H1 (cell line): ENCODE measurements at regions not wholly inside any gene's neighbourhood (a gene's known extent, or its start where the extent isn't known, plus 50 kb on each side); places are given as distances from the start of the nearest gene placed in this dataset.

Source experiments
- CTCF ChIA-PET: fragments of 300-600 bp; sonication (Branson Sonifier 250); formaldehyde crosslinking; loops from one replicate; lab custom pipeline; 2021; ENCODE audit not compliant: partially characterized antibody; lab: Charles Lee
- POLR2A ChIA-PET: fragments of 300-600 bp; sonication (Branson Sonifier 250); formaldehyde crosslinking; loops from one replicate; lab custom pipeline; 2021; ENCODE audit warnings: inconsistent platforms; ENCODE audit not compliant: partially characterized antibody; lab: Charles Lee
- DNase-seq, 2 experiments: peaks; one replicate each; pipeline versions ENCODE4 v3.0.0 to v3.0.0-alpha.2; 2010 to 2022; ENCODE audit warnings: low spot score in 2 of 2, low read depth in 1 of 2, mixed read lengths in 1 of 2
- FAIRE-seq: peaks from 2 replicates; lab custom pipeline; 2011; peaks lifted over from hg19 to GRCh38; lab: Jason Lieb, UNC
- H2AFZ ChIP-seq: 2 replicates; pipeline ENCODE4 v1.8.1; 2012; ENCODE audit warnings: low read length, inconsistent platforms
- H2AK5ac ChIP-seq: 2 replicates; pipeline ENCODE4 v1.6.1; 2013; ENCODE audit warnings: low read depth, low read length
- H2BK120ac ChIP-seq: replicated peaks from 2 replicates; pipeline ENCODE3; 2013; ENCODE audit warnings: low read depth, low read length, inconsistent platforms
- H2BK12ac ChIP-seq: 2 replicates; pipeline ENCODE4 v1.6.1; 2013; ENCODE audit warnings: low read depth, low read length
- H2BK15ac ChIP-seq: 2 replicates; pipeline ENCODE4 v1.6.1; 2013; ENCODE audit warnings: low read length
- H2BK20ac ChIP-seq: 2 replicates; pipeline ENCODE4 v1.6.1; 2013; ENCODE audit warnings: low read length
- H2BK5ac ChIP-seq: 2 replicates; pipeline ENCODE4 v1.6.1; 2013; ENCODE audit warnings: low read depth, low read length
- H3K14ac ChIP-seq: 2 replicates; pipeline ENCODE4 v1.6.1; 2013; ENCODE audit warnings: inconsistent platforms; ENCODE audit not compliant: insufficient read length
- H3K18ac ChIP-seq: 2 replicates; pipeline ENCODE4 v1.6.1; 2013; ENCODE audit warnings: low read length; ENCODE audit errors: extremely low read depth
- H3K23ac ChIP-seq: 2 replicates; pipeline ENCODE4 v1.6.1; 2013; ENCODE audit warnings: inconsistent platforms; ENCODE audit not compliant: insufficient read length
- H3K23me2 ChIP-seq: 2 replicates; pipeline ENCODE4 v1.6.1; 2013; ENCODE audit warnings: low read depth, low read length
- H3K27ac ChIP-seq: 2 replicates; pipeline ENCODE4 v1.6.1; 2011; ENCODE audit warnings: low read depth, low read length, inconsistent platforms
- H3K27me3 ChIP-seq, 4 experiments: replicated peaks in 1 of 4; 1 replicate in 1 of 4; 2 replicates in 3 of 4; pipeline versions ENCODE4 v1.6.1 to v1.8.1; 2011 to 2013; ENCODE audit warnings: low read length in 3 of 4, mild to moderate bottlenecking in 3 of 4, inconsistent platforms in 2 of 4, mixed read lengths in 2 of 4, moderate library complexity in 1 of 4; ENCODE audit not compliant: control insufficient read depth in 3 of 4, insufficient read depth in 3 of 4; ENCODE audit errors: extremely low read depth in 1 of 4
- H3K36me3 ChIP-seq, 4 experiments: 2 replicates each; pipeline versions ENCODE4 v1.6.1 to v1.8.1; 2011 to 2013; ENCODE audit warnings: mild to moderate bottlenecking in 4 of 4, low read length in 3 of 4, moderate library complexity in 2 of 4, control low read depth in 1 of 4, inconsistent platforms in 1 of 4; ENCODE audit not compliant: insufficient read depth in 4 of 4, control insufficient read depth in 2 of 4
- H3K4ac ChIP-seq: replicated peaks from 2 replicates; pipeline ENCODE3; 2013; ENCODE audit warnings: low read length, low read depth, mixed read lengths, inconsistent platforms; ENCODE audit not compliant: insufficient read length
- H3K4me1 ChIP-seq, 4 experiments: replicated peaks in 1 of 4; 1 replicate in 1 of 4; 2 replicates in 3 of 4; pipeline versions ENCODE4 v1.6.1 to v1.8.1; 2011 to 2013; ENCODE audit warnings: low read length in 3 of 4, inconsistent platforms in 2 of 4, mixed read lengths in 1 of 4; ENCODE audit not compliant: insufficient read depth in 4 of 4, control insufficient read depth in 3 of 4
- H3K4me2 ChIP-seq, 2 experiments: 2 replicates each; pipeline versions ENCODE4 v1.6.1 to v1.8.1; 2011 to 2013; ENCODE audit warnings: low read depth in 2 of 2, low read length in 2 of 2, control low read depth in 1 of 2, inconsistent platforms in 1 of 2, mild to moderate bottlenecking in 1 of 2; ENCODE audit not compliant: insufficient read depth in 1 of 2
- H3K4me3 ChIP-seq, 4 experiments: fragments of 200-600, 300-600 bp in 1 of 4; sonication (generic), shearing (Covaris generic), sonication (Bioruptor Twin) in 1 of 4; 2 replicates each; pipeline versions ENCODE4 v1.5.1 to v1.8.1; 2011 to 2016; ENCODE audit warnings: low read length in 4 of 4, low read depth in 3 of 4, control low read depth in 2 of 4, inconsistent platforms in 2 of 4, mild to moderate bottlenecking in 2 of 4, mixed read lengths in 1 of 4, moderate library complexity in 1 of 4; ENCODE audit not compliant: insufficient read depth in 2 of 4; ENCODE audit errors: extremely low read depth in 1 of 4
- H3K56ac ChIP-seq: replicated peaks from 2 replicates; pipeline ENCODE3; 2013; ENCODE audit warnings: low read depth, mild to moderate bottlenecking, mixed read lengths, low read length, inconsistent platforms; ENCODE audit not compliant: insufficient read length
- H3K79me1 ChIP-seq: 2 replicates; pipeline ENCODE4 v1.6.1; 2013; ENCODE audit warnings: low read depth, low read length, control low read depth
- H3K79me2 ChIP-seq, 2 experiments: 2 replicates each; pipeline versions ENCODE4 v1.6.1 to v1.8.1; 2012 to 2013; ENCODE audit warnings: low read length in 2 of 2, mild to moderate bottlenecking in 2 of 2, inconsistent platforms in 1 of 2; ENCODE audit not compliant: insufficient read depth in 2 of 2, control insufficient read depth in 1 of 2
- H3K9ac ChIP-seq, 4 experiments: replicated peaks in 1 of 4; 1 replicate in 1 of 4; 2 replicates in 3 of 4; pipeline versions ENCODE4 v1.6.1 to v1.8.1; 2011 to 2013; ENCODE audit warnings: low read depth in 3 of 4, low read length in 3 of 4, control low read depth in 2 of 4, mild to moderate bottlenecking in 2 of 4, moderate library complexity in 2 of 4, inconsistent platforms in 1 of 4; ENCODE audit errors: extremely low read depth in 1 of 4
- H3K9me3 ChIP-seq, 2 experiments: 2 replicates each; pipeline versions ENCODE4 v1.6.1 to v1.8.1; 2012 to 2013; ENCODE audit warnings: mild to moderate bottlenecking in 2 of 2, moderate library complexity in 2 of 2, control low read depth in 1 of 2, inconsistent platforms in 1 of 2, low read depth in 1 of 2, low read length in 1 of 2, mixed read lengths in 1 of 2; ENCODE audit not compliant: insufficient read depth in 2 of 2
- H4K20me1 ChIP-seq, 2 experiments: replicated peaks in 1 of 2; 2 replicates each; pipeline versions ENCODE3 to v1.8.1; 2011 to 2013; ENCODE audit warnings: inconsistent platforms in 2 of 2, low read length in 2 of 2, mild to moderate bottlenecking in 1 of 2; ENCODE audit not compliant: insufficient read depth in 2 of 2, control insufficient read depth in 1 of 2
- H4K5ac ChIP-seq: 2 replicates; pipeline ENCODE4 v1.6.1; 2013; ENCODE audit warnings: low read length, low read depth, mixed read lengths, inconsistent platforms; ENCODE audit not compliant: insufficient read length
- H4K8ac ChIP-seq: 2 replicates; pipeline ENCODE4 v1.8.0; 2013; ENCODE audit warnings: mild to moderate bottlenecking, moderate library complexity, low read length, inconsistent platforms; ENCODE audit not compliant: insufficient read depth; ENCODE audit errors: extremely low read depth
- H4K91ac ChIP-seq: replicated peaks from 2 replicates; pipeline ENCODE3; 2013; ENCODE audit warnings: low read length, mixed read lengths, inconsistent platforms; ENCODE audit not compliant: insufficient read length
- CREB1 ChIP-seq: IDR thresholded peaks from 2 replicates; pipeline ENCODE4 v1.6.1; 2012; ENCODE audit warnings: inconsistent platforms
- EP300 ChIP-seq, 2 experiments: IDR thresholded peaks; 1 replicate in 1 of 2; 2 replicates in 1 of 2; pipeline ENCODE4 v1.6.1; 2011 to 2012; ENCODE audit warnings: low read depth in 2 of 2, low read length in 2 of 2, mild to moderate bottlenecking in 2 of 2, borderline replicate concordance in 1 of 2, inconsistent platforms in 1 of 2, moderate library complexity in 1 of 2
- MAFK ChIP-seq: IDR thresholded peaks from 2 replicates; pipeline ENCODE4 v1.6.1; 2012; ENCODE audit warnings: low read depth, mild to moderate bottlenecking, improper control_type of control experiment, low read length
- POLR2A ChIP-seq, 2 experiments: IDR thresholded peaks; 1 replicate in 1 of 2; 2 replicates in 1 of 2; pipeline ENCODE4 v1.6.1; 2011; ENCODE audit warnings: low read depth in 2 of 2, low read length in 2 of 2, mild to moderate bottlenecking in 2 of 2; ENCODE audit errors: control extremely low read depth in 1 of 2
- SP1 ChIP-seq: IDR thresholded peaks from 2 replicates; pipeline ENCODE4 v1.6.1; 2011; ENCODE audit warnings: low read depth, low read length
- SP2 ChIP-seq: IDR thresholded peaks from 2 replicates; pipeline ENCODE4 v1.6.1; 2012; ENCODE audit warnings: mild to moderate bottlenecking, low read length, inconsistent platforms
- TCF12 ChIP-seq: IDR thresholded peaks from 2 replicates; pipeline ENCODE4 v1.6.1; 2011; ENCODE audit warnings: low read depth, mild to moderate bottlenecking, low read length
- WGBS, 2 experiments: shearing (Covaris generic) in 1 of 2; methylation state at CpG; one replicate each; pipeline versions ENCODE4 v1.1.6 to v1.1.7; 2013 to 2015; ENCODE audit warnings: low lambda C conversion rate in 2 of 2, mixed read lengths in 2 of 2, inconsistent platforms in 1 of 2, low coverage in 1 of 2, missing lambda C conversion rate in 1 of 2; ENCODE audit not compliant: insufficient replicate concordance in 2 of 2, insufficient coverage in 1 of 2, insufficient read length in 1 of 2; ENCODE audit errors: extremely low coverage in 1 of 2, missing lambda C conversion rate in 1 of 2; 5-methylcytosine and 5-hydroxymethylcytosine counted together

DNA sequence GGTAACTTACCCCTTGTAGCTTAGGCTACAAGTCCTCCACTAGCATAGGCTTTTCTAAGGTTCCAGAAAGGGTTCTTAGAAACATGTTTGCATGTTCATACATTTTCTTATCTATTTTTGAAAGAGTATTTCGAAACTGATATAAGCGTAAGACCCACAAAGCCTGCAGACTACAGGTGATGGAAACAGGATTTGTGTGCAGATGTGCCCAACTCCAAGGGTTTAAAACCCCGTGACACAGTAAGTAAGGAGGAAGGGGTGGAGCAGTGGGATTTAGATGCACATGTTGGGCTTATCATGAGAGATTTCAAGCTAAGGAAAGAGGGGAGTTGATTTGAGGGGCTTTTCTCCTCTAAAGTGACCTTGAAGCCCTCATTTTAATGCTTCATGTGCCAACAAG lies 164.7 kb downstream of the LTN1 start:
- H3K27me3 ChIP-seq: peaks cover 0 to 1% (median 0%) of the 10 kb centered on the region in 4 experiments; a peak in 1 of 7 replicates
- 96% methylated on average over 3 of the region's 3 CpGs; no CpG with 5 or more reads in 1 of the 2 experiments for WGBS, 2 experiments
- H2AK5ac ChIP-seq: no peak overlapping the region
- H3K27ac ChIP-seq: no peak overlapping the region
- no peak overlapping the region for H3K4me2 ChIP-seq
- no peak overlapping the region for H4K91ac ChIP-seq
- no peaks in the 10 kb centered on the region for H3K23me2 ChIP-seq
- no peaks in the 10 kb centered on the region for H3K9me3 ChIP-seq
- H2BK5ac ChIP-seq: no peak overlapping the region
- ChIA-PET CTCF (interaction anchor here (1.2 kb wide), 1 partner anchor 83 kb away, joined by 3 read pairs; no protein-coding TSS in a partner anchor), POLR2A (no interaction called here)
- DNase-seq (no peak), FAIRE-seq (no peak)
- no peaks in the 10 kb centered on the region for H4K20me1 ChIP-seq
- no peak for TF ChIP-seq EP300 (IDR thresholded peaks at IDR 0.05; ENCODE audit: borderline replicate concordance in 1 of 2, low read depth in 2 of 2, low read length in 2 of 2)
- TF ChIP-seq TCF12: no peak
- TF ChIP-seq SP2: no peak
- no peak for TF ChIP-seq SP1
- TF ChIP-seq CREB1: no peak
- TF ChIP-seq POLR2A (IDR thresholded peaks at IDR 0.05; ENCODE audit: control extremely low read depth in 1 of 2, low read depth in 2 of 2, low read length in 2 of 2): no peak
- no peak for TF ChIP-seq MAFK
- H4K8ac ChIP-seq: no peak overlapping the region
- H3K18ac ChIP-seq: no peak overlapping the region
- no peak overlapping the region for H4K5ac ChIP-seq
- no peaks in the 10 kb centered on the region for H3K79me2 ChIP-seq
- no peaks in the 10 kb centered on the region for H3K4me1 ChIP-seq
- no peak overlapping the region for H3K4me3 ChIP-seq
- H2BK15ac ChIP-seq: no peak overlapping the region
- H2AFZ ChIP-seq: no peak overlapping the region
- H3K4ac ChIP-seq: no peak overlapping the region
- no peak overlapping the region for H3K56ac ChIP-seq
- H3K23ac ChIP-seq: no peak overlapping the region
- H3K79me1 ChIP-seq: no peaks in the 10 kb centered on the region
- no peak overlapping the region for H2BK20ac ChIP-seq
- no peak overlapping the region for H3K14ac ChIP-seq
- H2BK120ac ChIP-seq: no peak overlapping the region
- no peak overlapping the region for H2BK12ac ChIP-seq
- H3K36me3 ChIP-seq: no peaks in the 10 kb centered on the region
- no peak overlapping the region for H3K9ac ChIP-seq
